ENCODE measurements at regions not wholly inside any gene's neighbourhood (a gene's known extent, or its start where the extent isn't known, plus 50 kb on each side); places are given as distances from the start of the nearest gene placed in this dataset.

DNA sequence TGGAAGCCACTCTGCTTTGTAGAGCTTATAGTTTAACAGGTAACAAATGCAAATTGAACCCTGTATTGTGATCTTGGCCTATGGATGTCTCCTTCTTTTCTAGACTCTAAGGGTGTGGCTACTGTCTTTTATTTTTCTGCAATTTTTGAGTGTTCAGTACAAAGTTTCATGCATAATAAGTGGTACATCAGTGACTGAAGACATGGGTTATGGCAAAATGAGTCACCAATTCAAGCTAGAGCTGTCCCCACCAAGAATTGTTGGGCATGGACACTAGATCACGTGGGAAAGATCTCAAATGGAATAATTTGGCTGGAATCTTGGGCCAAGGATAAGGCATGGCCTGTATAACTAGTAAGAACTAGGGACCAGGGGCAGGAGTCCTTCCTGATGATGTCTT is 228.4 kb upstream of the N4BP1 start:
- Histone ChIP-seq H3K79me2 (ENCODE audit: insufficient read depth, low read length) (no peaks in the 10 kb centered on the region), H3K4me3 (replicated peaks in 1 of 2; ENCODE audit: low read depth in 1 of 2, low read length in 2 of 2) (no peak overlapping the region), H3K9ac (ENCODE audit: low read length) (no peak overlapping the region), H4K20me1 (ENCODE audit: insufficient read depth) (no peaks in the 10 kb centered on the region), H3K9me3 (ENCODE audit: control insufficient read depth in 1 of 2, insufficient read depth in 1 of 2, low read depth in 1 of 2, low read length in 2 of 2) (no peaks in the 10 kb centered on the region), H3K36me3 (ENCODE audit: control insufficient read depth in 1 of 2, insufficient read depth in 2 of 2, low read length in 2 of 2) (no peaks in the 10 kb centered on the region), H3K4me1 (ENCODE audit: control insufficient read depth in 1 of 2, insufficient read depth in 2 of 2, low read length in 2 of 2) (no peaks in the 10 kb centered on the region), H3K9me2 (ENCODE audit: insufficient read depth) (no peaks in the 10 kb centered on the region), H3K4me2 (ENCODE audit: low read length) (no peak overlapping the region), H2AFZ (ENCODE audit: low read depth, low read length, poor library complexity, severe bottlenecking) (no peak overlapping the region), H3K27ac (ENCODE audit: low read depth, low read length) (no peak overlapping the region), H3K27me3 (ENCODE audit: insufficient read depth, low read length) (peaks cover 33% of the 10 kb centered on the region)
- intact Hi-C loops (cut with micrococcal nuclease), result no loop called here
- no peak for TF ChIP-seq ELF1 (IDR thresholded peaks at IDR 0.05; ENCODE audit: borderline replicate concordance, low read depth)
- TF ChIP-seq, protein P1, sequence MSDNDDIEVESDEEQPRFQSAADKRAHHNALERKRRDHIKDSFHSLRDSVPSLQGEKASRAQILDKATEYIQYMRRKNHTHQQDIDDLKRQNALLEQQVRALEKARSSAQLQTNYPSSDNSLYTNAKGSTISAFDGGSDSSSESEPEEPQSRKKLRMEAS (IDR thresholded peaks at IDR 0.05), result no peak
- TF ChIP-seq RAD21 (IDR thresholded peaks at IDR 0.05; ENCODE audit: low read depth), result no peak
- TF ChIP-seq, protein P2, sequence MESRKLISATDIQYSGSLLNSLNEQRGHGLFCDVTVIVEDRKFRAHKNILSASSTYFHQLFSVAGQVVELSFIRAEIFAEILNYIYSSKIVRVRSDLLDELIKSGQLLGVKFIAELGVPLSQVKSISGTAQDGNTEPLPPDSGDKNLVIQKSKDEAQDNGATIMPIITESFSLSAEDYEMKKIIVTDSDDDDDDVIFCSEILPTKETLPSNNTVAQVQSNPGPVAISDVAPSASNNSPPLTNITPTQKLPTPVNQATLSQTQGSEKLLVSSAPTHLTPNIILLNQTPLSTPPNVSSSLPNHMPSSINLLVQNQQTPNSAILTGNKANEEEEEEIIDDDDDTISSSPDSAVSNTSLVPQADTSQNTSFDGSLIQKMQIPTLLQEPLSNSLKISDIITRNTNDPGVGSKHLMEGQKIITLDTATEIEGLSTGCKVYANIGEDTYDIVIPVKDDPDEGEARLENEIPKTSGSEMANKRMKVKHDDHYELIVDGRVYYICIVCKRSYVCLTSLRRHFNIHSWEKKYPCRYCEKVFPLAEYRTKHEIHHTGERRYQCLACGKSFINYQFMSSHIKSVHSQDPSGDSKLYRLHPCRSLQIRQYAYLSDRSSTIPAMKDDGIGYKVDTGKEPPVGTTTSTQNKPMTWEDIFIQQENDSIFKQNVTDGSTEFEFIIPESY (IDR thresholded peaks at IDR 0.05; ENCODE audit: extremely low read depth, insufficient replicate concordance, low read length), result no peak
- TF ChIP-seq POLR2AphosphoS5 (IDR thresholded peaks at IDR 0.05; ENCODE audit: low read depth, low read length), result no peak
- TF ChIP-seq ATF3 (IDR thresholded peaks at IDR 0.05), result no peak
- no peak for TF ChIP-seq SIN3A (IDR thresholded peaks at IDR 0.05; ENCODE audit: low read depth)
- no peak for TF ChIP-seq YY1 (IDR thresholded peaks at IDR 0.05; ENCODE audit: extremely low read depth, insufficient replicate concordance, low read depth, low read length)
- no peak for TF ChIP-seq CTCF (IDR thresholded peaks at IDR 0.05 in 2 of 3, conservative IDR thresholded peaks at IDR 0.05 in 1 of 3; ENCODE audit: borderline replicate concordance in 1 of 3, insufficient read depth in 1 of 3, low read depth in 2 of 3, low read length in 2 of 3)
- no peak for TF ChIP-seq JUND (IDR thresholded peaks at IDR 0.05)
- TF ChIP-seq FOSL1 (IDR thresholded peaks at IDR 0.05; ENCODE audit: low read depth), result no peak
- no peak for TF ChIP-seq EZH2phosphoT487 (IDR thresholded peaks at IDR 0.05; ENCODE audit: borderline replicate concordance)
- TF ChIP-seq REST (IDR thresholded peaks at IDR 0.05; ENCODE audit: low read depth), result no peak
- no peak for TF ChIP-seq ZNF274 (IDR thresholded peaks at IDR 0.05; ENCODE audit: low read depth, low read length)
- no peak for TF ChIP-seq CBX3 (IDR thresholded peaks at IDR 0.05; ENCODE audit: low read depth)
- no peak for TF ChIP-seq SRF (IDR thresholded peaks at IDR 0.05; ENCODE audit: low read depth)
- TF ChIP-seq SP1 (IDR thresholded peaks at IDR 0.05; ENCODE audit: low read depth), result no peak
- TF ChIP-seq ZFX (IDR thresholded peaks at IDR 0.05), result no peak
- no peak for TF ChIP-seq EZH2 (IDR thresholded peaks at IDR 0.05)
- DNase-seq (ENCODE audit: low read depth, low spot score), result no peak
- ATAC-seq, result no peak
- ChIA-PET RAD21 (ENCODE audit: low non-redundant PET in 1 of 2, low total read pairs in 2 of 2, uncharacterized antibody in 2 of 2, unreplicated experiment in 2 of 2) (no interaction called here), POLR2A (no interaction called here), CTCF (no interaction called here)
- BruUV-seq (replicated peaks), result no TSS peak
